GM13977 (cell line): ENCODE measurements at regions not wholly inside any gene's neighbourhood (a gene's known extent, or its start where the extent isn't known, plus 50 kb on each side); places are given as distances from the start of the nearest gene placed in this dataset.

Source experiments
- DNase-seq: peaks from one replicate; pipeline ENCODE4 v3.0.0; 2012; ENCODE audit warnings: low spot score
- in situ Hi-C: fragments of 300-500 bp; cut with MboI; formaldehyde crosslinking; loops from one replicate; pipeline ENCODE4 v1.12.0; 2022; ENCODE audit warnings: low sequenced_read_pairs, low pct_unique_long_range_greater_than_20kb, mixed read lengths, inconsistent platforms; ENCODE audit not compliant: unreplicated experiment
- TF ChIP-seq, protein P1 (sequence below): IDR thresholded peaks from 2 replicates; pipeline ENCODE4 v1.5.1; 2012; ENCODE audit warnings: mild to moderate bottlenecking, control low read depth; ENCODE audit not compliant: insufficient read depth; ENCODE audit errors: extremely low read depth, missing control alignments

DNA sequence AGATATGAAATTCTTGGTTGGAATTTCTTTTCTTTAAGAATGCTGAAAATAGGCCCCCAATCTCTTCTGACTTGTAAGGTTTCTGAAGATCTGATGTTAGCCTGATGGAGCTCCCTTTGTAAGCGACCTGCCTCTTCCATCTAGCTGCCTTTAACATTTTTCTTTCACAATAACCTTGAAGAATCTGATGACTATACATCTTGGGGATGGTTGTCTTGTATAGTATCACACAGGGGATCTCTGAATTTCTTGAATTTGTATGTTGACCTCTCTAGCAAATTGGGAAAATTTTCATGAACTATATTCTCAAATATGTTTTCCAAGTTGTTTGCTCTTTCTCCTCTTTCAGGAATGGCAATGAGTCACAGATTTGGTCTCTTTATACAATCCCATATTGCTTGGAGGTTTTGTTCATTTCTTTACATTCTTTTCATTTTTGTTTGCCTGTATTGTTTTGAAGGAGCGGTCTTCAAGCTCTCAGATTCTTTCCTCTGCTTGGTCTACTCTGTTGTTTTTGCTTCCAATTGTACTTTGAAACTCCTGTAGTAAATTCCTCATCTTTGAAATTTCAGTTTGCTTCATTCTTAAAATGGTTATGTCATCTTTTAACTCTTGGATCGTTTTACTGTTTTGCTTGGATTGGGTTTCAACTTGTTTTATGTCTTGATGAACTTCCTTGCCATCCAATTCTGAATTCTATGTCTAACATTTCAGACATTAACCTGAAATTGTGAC lies 245.2 kb upstream of the TARS1 start:
- TF ChIP-seq, protein P1, sequence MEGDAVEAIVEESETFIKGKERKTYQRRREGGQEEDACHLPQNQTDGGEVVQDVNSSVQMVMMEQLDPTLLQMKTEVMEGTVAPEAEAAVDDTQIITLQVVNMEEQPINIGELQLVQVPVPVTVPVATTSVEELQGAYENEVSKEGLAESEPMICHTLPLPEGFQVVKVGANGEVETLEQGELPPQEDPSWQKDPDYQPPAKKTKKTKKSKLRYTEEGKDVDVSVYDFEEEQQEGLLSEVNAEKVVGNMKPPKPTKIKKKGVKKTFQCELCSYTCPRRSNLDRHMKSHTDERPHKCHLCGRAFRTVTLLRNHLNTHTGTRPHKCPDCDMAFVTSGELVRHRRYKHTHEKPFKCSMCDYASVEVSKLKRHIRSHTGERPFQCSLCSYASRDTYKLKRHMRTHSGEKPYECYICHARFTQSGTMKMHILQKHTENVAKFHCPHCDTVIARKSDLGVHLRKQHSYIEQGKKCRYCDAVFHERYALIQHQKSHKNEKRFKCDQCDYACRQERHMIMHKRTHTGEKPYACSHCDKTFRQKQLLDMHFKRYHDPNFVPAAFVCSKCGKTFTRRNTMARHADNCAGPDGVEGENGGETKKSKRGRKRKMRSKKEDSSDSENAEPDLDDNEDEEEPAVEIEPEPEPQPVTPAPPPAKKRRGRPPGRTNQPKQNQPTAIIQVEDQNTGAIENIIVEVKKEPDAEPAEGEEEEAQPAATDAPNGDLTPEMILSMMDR, result no peak
- DNase-seq, result no peak
- in situ Hi-C loops, result no loop called here

DNA sequence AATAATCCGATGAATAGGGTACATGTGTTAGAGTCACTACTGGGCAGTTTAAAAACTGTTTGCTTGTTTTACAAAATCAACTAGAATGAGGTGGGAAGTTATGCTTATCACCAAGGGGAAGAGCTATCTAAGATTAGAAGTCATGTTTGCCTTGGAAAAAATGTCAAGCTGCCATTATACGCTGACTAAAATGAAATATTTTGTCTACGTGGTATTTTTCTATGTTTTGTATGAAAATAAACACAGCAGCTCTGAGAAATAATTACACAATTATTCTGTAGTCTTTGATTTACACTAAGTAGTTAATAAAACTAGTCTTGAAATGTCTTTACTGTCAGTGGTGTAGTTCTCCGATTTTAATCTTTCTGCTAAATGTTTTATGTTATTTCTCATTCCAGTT lies 241.9 kb upstream of the TARS1 start:
- in situ Hi-C loops, result no loop called here
- TF ChIP-seq, protein P1, result no peak

DNA sequence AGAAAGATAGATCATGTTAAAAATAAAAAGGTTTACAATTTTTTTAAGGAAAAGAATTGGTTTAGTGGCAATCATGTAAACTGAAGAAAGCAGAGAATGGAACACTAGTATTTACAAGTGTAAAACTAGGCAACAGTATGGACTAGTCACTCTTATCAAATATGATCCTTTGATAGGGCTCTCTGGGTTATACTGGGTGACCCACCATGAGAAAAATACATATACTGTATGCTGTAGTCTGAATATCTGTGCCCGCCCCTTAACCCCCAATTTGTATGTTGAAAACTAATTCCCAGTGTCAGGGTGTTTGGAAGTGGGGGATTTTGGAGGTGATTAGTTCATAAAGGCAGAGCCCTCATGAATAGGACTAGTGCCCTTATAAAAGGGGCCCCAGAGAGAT lies 236.8 kb upstream of the TARS1 start:
- no peak for DNase-seq
- in situ Hi-C loops, result no loop called here
- TF ChIP-seq, protein P1, result no peak

More for the DNA sequence above, 241.9 kb upstream of the TARS1 start:
- no peak for DNase-seq

DNA sequence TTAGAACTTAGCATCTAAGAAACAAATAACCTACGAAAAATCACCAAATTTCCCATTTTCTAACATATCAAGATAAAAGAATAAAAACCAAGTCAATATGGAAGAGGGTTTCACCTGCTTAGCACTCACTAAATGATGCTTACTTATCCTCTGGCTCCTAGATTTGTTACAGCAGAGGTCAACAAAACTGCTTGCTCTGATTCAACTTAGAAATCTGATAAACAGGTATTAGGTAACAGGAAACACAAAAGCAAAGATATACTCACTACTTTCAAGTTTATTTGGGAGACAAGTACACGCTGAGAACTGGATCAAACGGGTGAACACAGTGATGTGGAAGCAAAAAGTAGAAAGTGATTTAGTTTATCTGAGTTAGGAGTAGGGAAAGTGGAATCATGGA lies 235.7 kb upstream of the TARS1 start:
- in situ Hi-C loops, result no loop called here
- TF ChIP-seq, protein P1, result no peak
- DNase-seq, result no peak

DNA sequence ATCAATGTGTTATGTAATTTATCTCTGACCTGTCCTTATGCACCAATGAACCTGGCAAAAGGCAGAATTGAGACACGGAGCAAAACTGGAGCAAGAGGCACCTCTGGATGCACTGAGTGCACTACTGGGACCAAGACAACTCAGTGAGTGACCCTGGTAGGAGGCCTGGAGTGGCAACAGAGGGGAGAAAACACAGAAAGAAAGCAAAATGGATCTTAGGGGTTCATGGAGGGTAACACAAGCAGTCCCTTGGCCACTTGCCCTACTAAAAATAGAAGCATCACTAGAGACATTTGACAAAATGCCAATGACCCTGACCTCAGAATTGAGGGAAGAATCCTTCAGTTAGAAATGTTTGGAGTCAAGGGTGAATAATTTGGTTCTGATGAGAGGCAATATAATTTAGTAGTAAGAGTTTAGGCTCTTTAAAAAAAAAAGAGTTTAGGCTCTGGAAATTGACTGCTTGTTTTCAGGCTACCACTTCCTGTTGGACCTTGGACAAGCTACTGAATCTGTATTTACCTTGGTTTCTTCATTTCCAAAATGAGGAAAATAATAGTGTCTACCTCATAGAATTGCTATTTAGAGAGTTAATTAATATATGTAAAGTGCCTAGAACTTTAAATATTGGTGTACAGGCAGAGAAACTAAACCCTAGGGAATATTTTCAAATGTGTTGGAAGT lies 234.9 kb upstream of the TARS1 start:
- in situ Hi-C loops, result no loop called here
- TF ChIP-seq, protein P1, result no peak
- no peak for DNase-seq

DNA sequence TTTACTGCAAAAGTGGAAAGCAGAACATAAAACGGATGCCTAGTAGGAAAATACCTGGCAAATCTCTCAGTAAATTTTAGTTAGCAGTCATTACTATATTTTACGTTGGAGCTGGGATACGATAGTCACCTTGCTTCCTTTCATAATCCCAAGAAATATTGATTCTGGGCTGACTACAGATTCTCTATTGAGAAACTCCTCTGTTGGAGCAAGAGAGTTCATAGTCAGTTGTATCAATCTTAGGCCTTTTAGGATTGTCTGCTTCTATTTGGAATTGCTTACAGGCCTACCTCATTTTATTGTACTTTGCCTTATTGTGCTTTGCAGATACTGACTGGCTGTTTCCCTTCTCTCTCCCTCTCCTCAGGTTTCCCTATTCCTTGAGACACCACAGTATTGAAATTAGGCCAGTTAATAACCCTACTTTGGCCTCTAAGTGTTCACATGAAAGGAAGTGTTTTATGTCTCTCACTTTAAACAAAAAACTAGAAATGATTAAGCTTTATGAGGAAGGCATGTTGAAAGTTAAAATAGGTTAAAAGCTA lies 233.7 kb upstream of the TARS1 start:
- no peak for DNase-seq
- TF ChIP-seq, protein P1, result no peak
- in situ Hi-C loops, result no loop called here
